ENCODE measurements at regions not wholly inside any gene's neighbourhood (a gene's known extent, or its start where the extent isn't known, plus 50 kb on each side); places are given as distances from the start of the nearest gene placed in this dataset.

GRCh38 chr5:25955337-25955736 lies 1083.0 kb downstream of the CDH9 start:
- no peaks in the 10 kb centered on the region for H3K9me3 ChIP-seq (replicated peaks; ENCODE audit: control insufficient read depth, insufficient read depth, low read length)
- WGBS (ENCODE audit: insufficient coverage, insufficient replicate concordance, low lambda C conversion rate, missing lambda C conversion rate): 54% methylated on average over 2 of the region's 2 CpGs
- in situ Hi-C loops (cut with MboI) (no loop called here), intact Hi-C loops (cut with micrococcal nuclease; ENCODE audit: unreplicated experiment) (no loop called here)
- ChIA-PET SMC1A (ENCODE audit: uncharacterized antibody, unreplicated experiment) (no interaction called here), RAD21 (ENCODE audit: unreplicated experiment) (no interaction called here), POLR2A (no interaction called here), CTCF (no interaction called here)
- H4K20me1 ChIP-seq (ENCODE audit: control insufficient read depth, insufficient read depth): no peaks in the 10 kb centered on the region
- H3K27me3 ChIP-seq (replicated peaks in 1 of 2; ENCODE audit: control insufficient read depth in 2 of 2, insufficient read depth in 2 of 2, low read length in 1 of 2): no peaks in the 10 kb centered on the region
- H3K4me2 ChIP-seq (ENCODE audit: control insufficient read depth, insufficient read depth): no peak overlapping the region
- no TSS peak for BruUV-seq (replicated peaks)
- FAIRE-seq: no peak
- H3K4me1 ChIP-seq (ENCODE audit: control insufficient read depth, insufficient read depth, low read length): no peaks in the 10 kb centered on the region
- H3K27ac ChIP-seq (ENCODE audit: control insufficient read depth, insufficient read depth): no peak overlapping the region
- no peak for TF ChIP-seq E2F8 (IDR thresholded peaks at IDR 0.05; ENCODE audit: low read depth, partially characterized antibody)
- TF ChIP-seq MXI1 (IDR thresholded peaks at IDR 0.05; ENCODE audit: low read depth, low read length): no peak
- TF ChIP-seq TCF3 (IDR thresholded peaks at IDR 0.05; ENCODE audit: borderline replicate concordance, insufficient read depth, low read depth, low read length): no peak
- no peak for TF ChIP-seq EGR1 (IDR thresholded peaks at IDR 0.05; ENCODE audit: borderline replicate concordance in 1 of 2, low read depth in 2 of 2, low read length in 2 of 2)
- no peak for TF ChIP-seq GABPA (IDR thresholded peaks at IDR 0.05; ENCODE audit: low read depth)
- no peak for TF ChIP-seq IRF3 (IDR thresholded peaks at IDR 0.05)
- TF ChIP-seq SMARCA5 (IDR thresholded peaks at IDR 0.05): no peak
- H3K9ac ChIP-seq (ENCODE audit: control insufficient read depth, insufficient read depth, low read length): no peak overlapping the region
- H3K79me2 ChIP-seq (ENCODE audit: control insufficient read depth, insufficient read depth, low read length): no peaks in the 10 kb centered on the region
- no peak for DNase-seq (ENCODE audit: low read depth, low spot score)
- no peak overlapping the region for H3K4me3 ChIP-seq
- peak; percentile 24; the same call in 1 of the 3 replicates for ATAC-seq
- H2AFZ ChIP-seq (ENCODE audit: control insufficient read depth, low read depth, low read length): no peak overlapping the region
- no peaks in the 10 kb centered on the region for H3K36me3 ChIP-seq (ENCODE audit: control insufficient read depth in 2 of 2, insufficient read depth in 2 of 2, low read length in 1 of 2)
